Gastrocnemius medialis (tissue), 4 donors: ENCODE measurements at regions not wholly inside any gene's neighbourhood (a gene's known extent, or its start where the extent isn't known, plus 50 kb on each side); places are given as distances from the start of the nearest gene placed in this dataset.

Experiments
- ATAC-seq, 2 donors: fragments of 150-250 bp; one replicate each; pipeline ENCODE4 v1.9.1; 2016
- DNase-seq, 2 donors: peaks; one replicate each; pipeline ENCODE4 v3.0.0-alpha.2; 2019
- H3K27ac ChIP-seq, 4 donors: fragments of 200-600 bp; sonication (generic); 1 replicate in 1 of 4; 2 replicates in 3 of 4; pipeline ENCODE4 v1.5.1; 2016 to 2018; ENCODE audit warnings: mild to moderate bottlenecking in 2 of 4, moderate library complexity in 1 of 4
- H3K27me3 ChIP-seq, 3 donors: fragments of 200-600 bp; sonication (generic) in 2 of 3; 1 replicate in 1 of 3; 2 replicates in 2 of 3; pipeline versions ENCODE4 v1.5.1 to v1.6.0; 2016 to 2019; ENCODE audit warnings: mild to moderate bottlenecking in 1 of 3, moderate library complexity in 1 of 3
- H3K36me3 ChIP-seq, 2 donors: fragments of 200-600 bp; sonication (generic) in 1 of 2; one replicate each; pipeline ENCODE4 v1.5.1; 2017 to 2018
- H3K4me1 ChIP-seq, 2 donors: fragments of 200-600 bp; sonication (generic) in 1 of 2; one replicate each; pipeline ENCODE4 v1.5.1; 2016 to 2017; ENCODE audit warnings: mild to moderate bottlenecking in 2 of 2
- H3K4me3 ChIP-seq, 4 donors: fragments of 200-600 bp; sonication (generic) in 3 of 4; 1 replicate in 1 of 4; 2 replicates in 3 of 4; pipeline ENCODE4 v1.5.1; 2016 to 2019; ENCODE audit warnings: mild to moderate bottlenecking in 2 of 4
- H3K9me3 ChIP-seq, 3 donors: fragments of 200-600 bp; sonication (generic) in 2 of 3; 1 replicate in 1 of 3; 2 replicates in 2 of 3; pipeline ENCODE4 v1.5.1; 2016 to 2019
- POLR2A ChIP-seq, 2 donors: fragments of 450-650 bp; IDR thresholded peaks; one replicate each; pipeline ENCODE4 v1.6.1; 2017; ENCODE audit warnings: antibody characterized with exemption in 2 of 2, mild to moderate bottlenecking in 2 of 2, moderate library complexity in 2 of 2
- in situ Hi-C, 4 donors: fragments of 200-750 bp; cut with MboI; loops; one replicate each; pipeline versions ENCODE4 v1.15.0 to v1.8.0; 2017; ENCODE audit warnings: low sequenced_read_pairs in 4 of 4
- intact Hi-C: fragments of 100-400 bp; cut with DNase I; formaldehyde crosslinking; loops from one replicate; pipeline ENCODE4 v1.15.1; 2023; ENCODE audit warnings: low total_unique reads
- TF ChIP-seq, protein P1 (sequence below), 5 experiments: fragments of 450-650 bp in 3 of 5; fragments of 200-600 bp in 2 of 5; sonication (generic) in 2 of 5; IDR thresholded peaks in 4 of 5; conservative IDR thresholded peaks in 1 of 5; 1 replicate in 4 of 5; 2 replicates in 1 of 5; pipeline ENCODE4 v1.5.1; 2016 to 2019; ENCODE audit warnings: antibody characterized with exemption in 5 of 5, mild to moderate bottlenecking in 3 of 5, moderate library complexity in 3 of 5

DNA sequence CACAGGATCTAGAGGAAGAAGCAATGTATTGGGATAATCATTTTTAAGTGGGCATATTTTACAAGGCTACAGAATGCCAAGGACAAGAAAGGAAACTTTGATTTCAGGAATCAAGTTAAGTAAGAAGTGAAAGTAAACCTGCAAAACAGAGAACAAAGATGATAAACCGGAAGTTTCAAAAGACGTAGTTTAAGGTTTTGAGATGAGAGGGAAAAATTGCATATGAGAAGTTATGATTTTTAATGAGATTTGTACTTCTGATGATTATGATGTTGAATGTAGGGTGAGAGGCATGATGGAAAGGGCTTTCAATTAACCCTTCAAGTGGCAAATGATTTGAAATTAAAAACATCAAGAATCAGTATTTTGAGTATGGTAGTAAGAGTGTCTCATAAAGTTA lies 134.9 kb downstream of the CAPZA3 start:
- no peak overlapping the region for H3K27ac ChIP-seq
- no peak overlapping the region for H3K4me3 ChIP-seq
- H3K4me1 ChIP-seq = no peaks in the 10 kb centered on the region
- H3K9me3 ChIP-seq = no peaks in the 10 kb centered on the region
- H3K36me3 ChIP-seq = no peaks in the 10 kb centered on the region
- DNase-seq (no peak), ATAC-seq (no peak)
- in situ Hi-C loops = loop anchor here in 2 of 4 donors (25.0 kb wide), 1 partner anchor 315 kb away; no protein-coding TSS in a partner anchor
- intact Hi-C loops = no loop called here
- no peaks in the 10 kb centered on the region for H3K27me3 ChIP-seq
- TF ChIP-seq POLR2A (IDR thresholded peaks at IDR 0.05) = no peak
- TF ChIP-seq, protein P1, sequence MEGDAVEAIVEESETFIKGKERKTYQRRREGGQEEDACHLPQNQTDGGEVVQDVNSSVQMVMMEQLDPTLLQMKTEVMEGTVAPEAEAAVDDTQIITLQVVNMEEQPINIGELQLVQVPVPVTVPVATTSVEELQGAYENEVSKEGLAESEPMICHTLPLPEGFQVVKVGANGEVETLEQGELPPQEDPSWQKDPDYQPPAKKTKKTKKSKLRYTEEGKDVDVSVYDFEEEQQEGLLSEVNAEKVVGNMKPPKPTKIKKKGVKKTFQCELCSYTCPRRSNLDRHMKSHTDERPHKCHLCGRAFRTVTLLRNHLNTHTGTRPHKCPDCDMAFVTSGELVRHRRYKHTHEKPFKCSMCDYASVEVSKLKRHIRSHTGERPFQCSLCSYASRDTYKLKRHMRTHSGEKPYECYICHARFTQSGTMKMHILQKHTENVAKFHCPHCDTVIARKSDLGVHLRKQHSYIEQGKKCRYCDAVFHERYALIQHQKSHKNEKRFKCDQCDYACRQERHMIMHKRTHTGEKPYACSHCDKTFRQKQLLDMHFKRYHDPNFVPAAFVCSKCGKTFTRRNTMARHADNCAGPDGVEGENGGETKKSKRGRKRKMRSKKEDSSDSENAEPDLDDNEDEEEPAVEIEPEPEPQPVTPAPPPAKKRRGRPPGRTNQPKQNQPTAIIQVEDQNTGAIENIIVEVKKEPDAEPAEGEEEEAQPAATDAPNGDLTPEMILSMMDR (IDR thresholded peaks at IDR 0.05 in 4 of 5, conservative IDR thresholded peaks at IDR 0.05 in 1 of 5) = no peak

DNA sequence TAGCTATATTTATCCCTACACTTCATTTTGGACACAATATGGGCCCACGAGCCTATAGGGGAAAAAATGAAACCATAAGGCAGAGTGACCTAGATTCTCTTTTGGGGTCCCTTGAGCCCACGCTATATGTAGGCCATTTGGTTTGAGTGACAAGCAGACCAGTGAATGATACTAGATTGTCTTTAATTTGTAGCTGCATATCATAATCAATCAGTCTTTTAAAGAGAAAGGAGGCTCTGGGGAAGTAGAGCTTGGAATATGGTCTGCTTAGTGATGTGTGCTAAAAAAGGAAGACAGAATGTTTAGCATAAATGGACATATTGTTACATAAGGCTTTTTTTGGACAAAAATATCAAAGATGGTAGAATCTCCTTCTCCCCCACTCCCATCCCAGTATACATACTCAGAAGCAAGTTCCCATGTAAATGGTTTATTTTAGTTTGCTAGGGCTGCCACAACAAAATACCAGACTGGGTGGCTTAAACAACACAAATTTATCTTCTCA lies 140.8 kb downstream of the CAPZA3 start:
- in situ Hi-C loops (no loop called here), intact Hi-C loops (no loop called here)
- Histone ChIP-seq H3K9me3 (no peaks in the 10 kb centered on the region), H3K27ac (no peak overlapping the region), H3K36me3 (no peaks in the 10 kb centered on the region), H3K4me3 (no peak overlapping the region), H3K4me1 (no peaks in the 10 kb centered on the region), H3K27me3 (no peaks in the 10 kb centered on the region)
- TF ChIP-seq, protein P1 (IDR thresholded peaks at IDR 0.05 in 4 of 5, conservative IDR thresholded peaks at IDR 0.05 in 1 of 5) = no peak
- no peak for TF ChIP-seq POLR2A (IDR thresholded peaks at IDR 0.05)
- ATAC-seq = no peak
- no peak for DNase-seq

DNA sequence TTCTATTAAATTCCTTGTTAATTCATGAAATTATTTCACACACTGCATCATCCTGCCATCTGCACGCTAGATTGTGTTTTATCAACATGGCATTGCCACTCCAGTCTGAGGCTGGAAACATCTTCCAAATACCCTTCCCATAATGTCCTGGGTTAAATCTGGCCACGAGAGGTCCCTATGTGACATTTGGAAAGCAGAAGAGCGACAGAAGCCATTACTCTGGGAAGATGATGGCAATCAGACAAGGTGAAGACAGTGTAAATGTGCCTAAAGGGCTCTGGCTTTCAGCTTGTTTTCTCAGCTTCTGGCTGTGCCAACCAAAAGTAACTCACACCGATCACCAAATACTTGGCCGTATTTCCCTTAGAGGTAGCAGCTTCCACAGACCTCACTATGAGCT lies 144.8 kb downstream of the CAPZA3 start:
- DNase-seq (no peak), ATAC-seq (no peak)
- Histone ChIP-seq H3K9me3 (no peaks in the 10 kb centered on the region), H3K36me3 (no peaks in the 10 kb centered on the region), H3K27ac (no peak overlapping the region), H3K4me1 (no peaks in the 10 kb centered on the region), H3K4me3 (no peak overlapping the region), H3K27me3 (no peaks in the 10 kb centered on the region)
- intact Hi-C loops (no loop called here), in situ Hi-C loops (no loop called here)
- TF ChIP-seq, protein P1 (IDR thresholded peaks at IDR 0.05 in 4 of 5, conservative IDR thresholded peaks at IDR 0.05 in 1 of 5) = no peak
- TF ChIP-seq POLR2A (IDR thresholded peaks at IDR 0.05) = no peak

DNA sequence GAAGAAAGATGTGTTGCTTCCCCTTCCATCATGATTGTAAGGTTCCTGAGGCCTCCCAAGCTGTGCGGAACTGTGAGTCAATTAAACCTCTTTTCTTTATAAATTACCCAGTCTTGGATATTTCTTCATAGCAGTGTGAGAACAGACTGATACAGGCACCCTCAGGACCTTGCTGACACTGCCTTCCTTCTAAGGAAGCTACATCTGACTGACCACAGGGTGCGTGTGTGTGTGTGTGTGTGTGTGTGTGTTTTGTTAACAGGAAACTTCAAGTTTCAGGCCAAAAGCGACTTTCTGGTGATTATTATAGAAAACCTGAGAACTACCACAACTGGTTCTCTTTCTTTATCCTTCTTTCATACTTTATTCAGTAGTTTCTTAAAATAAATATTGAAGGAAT lies 149.0 kb downstream of the CAPZA3 start:
- Histone ChIP-seq H3K27me3 (no peaks in the 10 kb centered on the region), H3K4me3 (no peak overlapping the region), H3K36me3 (no peaks in the 10 kb centered on the region), H3K9me3 (no peaks in the 10 kb centered on the region), H3K27ac (no peak overlapping the region), H3K4me1 (no peaks in the 10 kb centered on the region)
- intact Hi-C loops = no loop called here
- no peak for TF ChIP-seq POLR2A (IDR thresholded peaks at IDR 0.05)
- TF ChIP-seq, protein P1 (IDR thresholded peaks at IDR 0.05 in 4 of 5, conservative IDR thresholded peaks at IDR 0.05 in 1 of 5) = no peak
- in situ Hi-C loops = no loop called here
- ATAC-seq (no peak), DNase-seq (no peak)

DNA sequence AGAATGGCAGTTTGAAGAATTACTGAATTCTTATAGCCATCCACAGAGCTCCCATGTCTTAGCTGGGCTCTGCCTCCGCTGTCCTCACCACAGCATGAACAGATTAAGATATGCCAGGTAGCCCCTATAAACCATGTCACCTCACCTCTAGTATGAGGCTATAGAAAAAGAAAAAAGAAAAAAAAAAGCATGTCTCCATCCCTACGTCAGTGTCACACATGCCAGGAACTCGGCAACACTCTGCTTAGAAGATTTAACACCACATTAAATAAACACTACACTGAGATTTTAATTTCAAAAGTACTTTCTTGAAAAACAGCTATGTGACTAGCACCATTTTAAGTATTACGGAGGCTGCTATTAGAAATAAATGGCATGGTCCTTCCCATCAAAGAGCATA lies 149.4 kb downstream of the CAPZA3 start:
- DNase-seq (no peak), ATAC-seq (no peak)
- intact Hi-C loops (no loop called here), in situ Hi-C loops (no loop called here)
- Histone ChIP-seq H3K4me3 (no peak overlapping the region), H3K27me3 (no peaks in the 10 kb centered on the region), H3K9me3 (no peaks in the 10 kb centered on the region), H3K36me3 (no peaks in the 10 kb centered on the region), H3K27ac (no peak overlapping the region), H3K4me1 (no peaks in the 10 kb centered on the region)
- no peak for TF ChIP-seq POLR2A (IDR thresholded peaks at IDR 0.05)
- TF ChIP-seq, protein P1 (IDR thresholded peaks at IDR 0.05 in 4 of 5, conservative IDR thresholded peaks at IDR 0.05 in 1 of 5) = no peak
